K562 (cell line): ENCODE measurements at regions not wholly inside any gene's neighbourhood (a gene's known extent, or its start where the extent isn't known, plus 50 kb on each side); places are given as distances from the start of the nearest gene placed in this dataset.

Experiments used
- IRF1 ChIP-seq: sonication (generic); formaldehyde crosslinking; IDR thresholded peaks from 2 replicates; pipeline ENCODE4 v1.8.0; 2022; ENCODE audit warnings: missing genetic modification reagents, mild to moderate bottlenecking, borderline replicate concordance
- NR4A1 ChIP-seq, 2 experiments: fragments of 250-450 bp in 1 of 2; fragments of 450-650 bp in 1 of 2; sonication (Bioruptor Pico) in 1 of 2; IDR thresholded peaks; 2 replicates each; pipeline versions ENCODE4 v1.4.0 to v1.6.1; 2016 to 2020; ENCODE audit warnings: mild to moderate bottlenecking in 2 of 2, missing compliant biosample characterization in 1 of 2, missing genetic modification characterization in 1 of 2, moderate library complexity in 1 of 2
- SIRT6 ChIP-seq: IDR thresholded peaks from one replicate; pipeline ENCODE4 v1.6.1; 2012; ENCODE audit warnings: low read depth, mild to moderate bottlenecking, control low read depth, inconsistent platforms, low read length, moderate library complexity
- WHSC1 ChIP-seq: IDR thresholded peaks from one replicate; pipeline ENCODE4 v1.6.1; 2012; ENCODE audit warnings: low read length, control low read depth, inconsistent platforms
- ZNF274 ChIP-seq: IDR thresholded peaks from 2 replicates; pipeline ENCODE4 v1.6.1; 2011; ENCODE audit warnings: low read depth, mild to moderate bottlenecking, low read length, moderate library complexity, borderline replicate concordance
- TF ChIP-seq, protein P1 (sequence below): sonication (generic); formaldehyde crosslinking; IDR thresholded peaks from 2 replicates; pipeline ENCODE4 v1.8.1; 2023; ENCODE audit warnings: missing genetic modification reagents, mild to moderate bottlenecking, borderline replicate concordance
- TF ChIP-seq, protein P2 (sequence below): sonication (generic); formaldehyde crosslinking; IDR thresholded peaks from 2 replicates; pipeline ENCODE4 v1.8.0; 2022; ENCODE audit warnings: mild to moderate bottlenecking, missing genetic modification reagents
- TF ChIP-seq, protein P3 (sequence below): IDR thresholded peaks from 2 replicates; pipeline ENCODE4 v1.6.1; 2011; ENCODE audit not compliant: insufficient read length; ENCODE audit errors: extremely low read depth

- TF ChIP-seq, protein P1, sequence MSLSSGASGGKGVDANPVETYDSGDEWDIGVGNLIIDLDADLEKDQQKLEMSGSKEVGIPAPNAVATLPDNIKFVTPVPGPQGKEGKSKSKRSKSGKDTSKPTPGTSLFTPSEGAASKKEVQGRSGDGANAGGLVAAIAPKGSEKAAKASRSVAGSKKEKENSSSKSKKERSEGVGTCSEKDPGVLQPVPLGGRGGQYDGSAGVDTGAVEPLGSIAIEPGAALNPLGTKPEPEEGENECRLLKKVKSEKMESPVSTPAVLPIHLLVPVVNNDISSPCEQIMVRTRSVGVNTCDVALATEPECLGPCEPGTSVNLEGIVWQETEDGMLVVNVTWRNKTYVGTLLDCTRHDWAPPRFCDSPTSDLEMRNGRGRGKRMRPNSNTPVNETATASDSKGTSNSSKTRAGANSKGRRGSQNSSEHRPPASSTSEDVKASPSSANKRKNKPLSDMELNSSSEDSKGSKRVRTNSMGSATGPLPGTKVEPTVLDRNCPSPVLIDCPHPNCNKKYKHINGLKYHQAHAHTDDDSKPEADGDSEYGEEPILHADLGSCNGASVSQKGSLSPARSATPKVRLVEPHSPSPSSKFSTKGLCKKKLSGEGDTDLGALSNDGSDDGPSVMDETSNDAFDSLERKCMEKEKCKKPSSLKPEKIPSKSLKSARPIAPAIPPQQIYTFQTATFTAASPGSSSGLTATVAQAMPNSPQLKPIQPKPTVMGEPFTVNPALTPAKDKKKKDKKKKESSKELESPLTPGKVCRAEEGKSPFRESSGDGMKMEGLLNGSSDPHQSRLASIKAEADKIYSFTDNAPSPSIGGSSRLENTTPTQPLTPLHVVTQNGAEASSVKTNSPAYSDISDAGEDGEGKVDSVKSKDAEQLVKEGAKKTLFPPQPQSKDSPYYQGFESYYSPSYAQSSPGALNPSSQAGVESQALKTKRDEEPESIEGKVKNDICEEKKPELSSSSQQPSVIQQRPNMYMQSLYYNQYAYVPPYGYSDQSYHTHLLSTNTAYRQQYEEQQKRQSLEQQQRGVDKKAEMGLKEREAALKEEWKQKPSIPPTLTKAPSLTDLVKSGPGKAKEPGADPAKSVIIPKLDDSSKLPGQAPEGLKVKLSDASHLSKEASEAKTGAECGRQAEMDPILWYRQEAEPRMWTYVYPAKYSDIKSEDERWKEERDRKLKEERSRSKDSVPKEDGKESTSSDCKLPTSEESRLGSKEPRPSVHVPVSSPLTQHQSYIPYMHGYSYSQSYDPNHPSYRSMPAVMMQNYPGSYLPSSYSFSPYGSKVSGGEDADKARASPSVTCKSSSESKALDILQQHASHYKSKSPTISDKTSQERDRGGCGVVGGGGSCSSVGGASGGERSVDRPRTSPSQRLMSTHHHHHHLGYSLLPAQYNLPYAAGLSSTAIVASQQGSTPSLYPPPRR = no peak
- TF ChIP-seq ZNF274 (no peak), SIRT6 (no peak), IRF1 (CRISPR knock-in tag) (no peak), WHSC1 (no peak), NR4A1 (CRISPR knock-in tag; IDR thresholded peaks at IDR 0.05) (no peak), NR4A1 (tag; IDR thresholded peaks at IDR 0.05) (no peak)
- TF ChIP-seq, protein P2, sequence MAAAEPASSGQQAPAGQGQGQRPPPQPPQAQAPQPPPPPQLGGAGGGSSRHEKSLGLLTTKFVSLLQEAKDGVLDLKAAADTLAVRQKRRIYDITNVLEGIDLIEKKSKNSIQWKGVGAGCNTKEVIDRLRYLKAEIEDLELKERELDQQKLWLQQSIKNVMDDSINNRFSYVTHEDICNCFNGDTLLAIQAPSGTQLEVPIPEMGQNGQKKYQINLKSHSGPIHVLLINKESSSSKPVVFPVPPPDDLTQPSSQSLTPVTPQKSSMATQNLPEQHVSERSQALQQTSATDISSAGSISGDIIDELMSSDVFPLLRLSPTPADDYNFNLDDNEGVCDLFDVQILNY (CRISPR knock-in tag) = no peak
- TF ChIP-seq, protein P3, sequence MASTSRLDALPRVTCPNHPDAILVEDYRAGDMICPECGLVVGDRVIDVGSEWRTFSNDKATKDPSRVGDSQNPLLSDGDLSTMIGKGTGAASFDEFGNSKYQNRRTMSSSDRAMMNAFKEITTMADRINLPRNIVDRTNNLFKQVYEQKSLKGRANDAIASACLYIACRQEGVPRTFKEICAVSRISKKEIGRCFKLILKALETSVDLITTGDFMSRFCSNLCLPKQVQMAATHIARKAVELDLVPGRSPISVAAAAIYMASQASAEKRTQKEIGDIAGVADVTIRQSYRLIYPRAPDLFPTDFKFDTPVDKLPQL = no peak
Measured at GRCh38 chr5:92805446-92805845, 775.6 kb downstream of the NR2F1-AS1 start (continued).
